DOHH2 (cell line): ENCODE measurements at regions not wholly inside any gene's neighbourhood (a gene's known extent, or its start where the extent isn't known, plus 50 kb on each side); places are given as distances from the start of the nearest gene placed in this dataset.

ENCODE experiments used
- CTCF ChIP-seq: fragments of 200-600 bp; sonication (generic); IDR thresholded peaks from one replicate; pipeline ENCODE4 v1.5.1; 2014; ENCODE audit warnings: antibody characterized with exemption, mild to moderate bottlenecking, low read depth, low read length; ENCODE audit not compliant: poor library complexity, severe bottlenecking
- EZH2phosphoT487 ChIP-seq: fragments of 200-600 bp; sonication (generic); IDR thresholded peaks from 2 replicates; pipeline ENCODE4 v1.6.1; 2017; ENCODE audit warnings: borderline replicate concordance, mild to moderate bottlenecking, antibody characterized with exemption, low read length, moderate library complexity, mixed read lengths

DNA sequence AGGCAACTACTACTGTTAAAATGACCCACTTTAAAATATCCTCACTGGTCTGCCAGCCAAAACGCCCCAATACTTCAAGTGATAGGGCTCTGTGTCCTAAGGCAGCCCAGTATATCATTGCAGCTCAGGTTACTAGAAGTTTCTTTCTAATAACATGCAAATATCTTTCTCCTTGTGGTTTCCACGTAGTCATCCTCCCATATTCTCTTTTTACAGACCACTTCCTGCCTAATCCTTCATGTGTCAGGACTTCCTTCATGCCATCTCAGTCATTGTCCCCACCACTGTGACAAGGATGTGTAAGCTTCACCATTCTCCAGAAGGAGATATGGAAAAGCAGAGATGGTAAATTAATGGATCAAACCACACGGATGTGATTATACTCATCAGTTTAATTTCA is 813.7 kb downstream of the MAT2B start:
- TF ChIP-seq CTCF: no peak
- TF ChIP-seq EZH2phosphoT487: no peak
